ENCODE measurements at regions not wholly inside any gene's neighbourhood (a gene's known extent, or its start where the extent isn't known, plus 50 kb on each side); places are given as distances from the start of the nearest gene placed in this dataset.
A peak's percentile ranks its signal among the peaks of the same experiment; 100 is the strongest.

DNA sequence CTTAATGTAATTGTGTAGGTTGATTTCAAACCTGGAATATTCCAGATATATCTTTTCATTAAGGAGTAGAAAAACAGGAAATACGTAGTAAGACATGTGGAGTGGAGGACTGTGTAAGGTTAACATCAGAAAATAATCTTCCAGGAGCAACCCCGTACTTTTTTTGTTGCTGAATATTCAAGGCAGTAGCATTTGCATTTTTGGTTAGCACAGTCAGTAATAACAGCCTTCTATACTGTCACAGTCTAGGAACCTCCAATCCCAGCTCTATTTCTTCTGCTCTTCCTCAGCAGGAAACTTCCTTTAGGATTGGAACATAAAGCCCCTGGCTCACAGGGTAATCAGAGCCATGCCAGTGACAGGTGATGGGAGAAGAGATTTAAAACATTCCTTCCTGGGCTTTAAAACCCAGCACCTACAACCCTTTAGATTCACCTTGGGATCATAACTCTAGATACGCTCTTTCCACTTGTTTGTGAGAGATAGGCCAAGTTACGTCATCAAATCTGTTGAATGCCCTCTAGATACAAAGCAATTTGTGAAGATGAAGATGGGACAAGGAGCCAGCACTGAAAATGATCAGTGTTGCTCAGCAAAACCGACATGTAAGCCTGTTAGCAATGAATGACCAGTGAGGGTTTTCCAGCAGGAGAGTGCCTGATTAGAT, 248.5 kb upstream of the NPY start:
- no peak overlapping the region for H2AFZ ChIP-seq
- no peaks in the 10 kb centered on the region for H3K36me3 ChIP-seq (ENCODE audit: low read depth)
- no peak overlapping the region for H3K9ac ChIP-seq
- H3F3A ChIP-seq (ENCODE audit: insufficient read depth) = no peaks in the 10 kb centered on the region
- no peak overlapping the region for H3K4me2 ChIP-seq (ENCODE audit: unreplicated experiment)
- 40 to 44% methylated on average over 5 of the region's 5 CpGs for WGBS, 2 experiments (ENCODE audit: low coverage in 1 of 2, low lambda C conversion rate in 2 of 2, missing lambda C conversion rate in 2 of 2)
- TF ChIP-seq EZH2 (IDR thresholded peaks at IDR 0.05; ENCODE audit: insufficient read depth, poor library complexity, severe bottlenecking) (no peak), EZH2phosphoT487 (IDR thresholded peaks at IDR 0.05; ENCODE audit: insufficient read depth, low read depth) (no peak)
- H3K79me2 ChIP-seq (ENCODE audit: insufficient read depth) = no peaks in the 10 kb centered on the region
- H3K4me1 ChIP-seq (ENCODE audit: insufficient read depth) = no peaks in the 10 kb centered on the region
- no peaks in the 10 kb centered on the region for H3K9me3 ChIP-seq (ENCODE audit: low read depth)
- no peaks in the 10 kb centered on the region; the same call in 1 of the 2 replicates for H3K27me3 ChIP-seq (replicated peaks; ENCODE audit: insufficient read depth)
- H3K4me3 ChIP-seq = no peak overlapping the region
- in situ Hi-C loops (cut with MboI) = no loop called here
- DNase-seq = no peak
- no peaks in the 10 kb centered on the region for H4K20me1 ChIP-seq (ENCODE audit: insufficient read depth)
- no peak overlapping the region for H3K27ac ChIP-seq
- no peaks in the 10 kb centered on the region for H3K9me2 ChIP-seq (ENCODE audit: insufficient read depth)

DNA sequence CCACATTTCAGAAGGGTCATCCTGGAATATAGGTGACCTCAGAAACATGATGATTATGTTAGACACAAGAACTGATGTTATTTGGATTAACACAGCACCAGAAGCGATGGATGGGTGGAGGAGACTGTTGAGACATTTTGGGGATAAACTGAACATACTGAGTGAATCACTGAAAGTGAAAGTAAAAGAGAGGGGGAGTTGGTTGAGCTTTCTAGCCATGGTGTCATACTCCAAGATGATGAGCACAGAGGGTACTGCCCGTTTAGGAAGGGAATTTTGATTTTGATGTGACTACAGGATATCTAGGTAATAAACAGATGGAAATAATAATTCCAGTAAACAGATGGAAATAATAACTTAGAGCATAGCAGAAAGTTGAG, 248.0 kb upstream of the NPY start:
- no peak overlapping the region for H3K27ac ChIP-seq
- DNase-seq = peak; percentile 12
- H3K4me2 ChIP-seq (ENCODE audit: unreplicated experiment) = no peak overlapping the region
- H3F3A ChIP-seq (ENCODE audit: insufficient read depth) = no peaks in the 10 kb centered on the region
- no peaks in the 10 kb centered on the region for H3K4me1 ChIP-seq (ENCODE audit: insufficient read depth)
- no peaks in the 10 kb centered on the region; the same call in 1 of the 2 replicates for H3K27me3 ChIP-seq (replicated peaks; ENCODE audit: insufficient read depth)
- H3K4me3 ChIP-seq = no peak overlapping the region
- WGBS, 2 experiments (ENCODE audit: low coverage in 1 of 2, low lambda C conversion rate in 2 of 2, missing lambda C conversion rate in 2 of 2) = 2 to 7% methylated on average over 2 of the region's 2 CpGs
- H4K20me1 ChIP-seq (ENCODE audit: insufficient read depth) = no peaks in the 10 kb centered on the region
- no peaks in the 10 kb centered on the region for H3K79me2 ChIP-seq (ENCODE audit: insufficient read depth)
- no peaks in the 10 kb centered on the region for H3K9me2 ChIP-seq (ENCODE audit: insufficient read depth)
- in situ Hi-C loops (cut with MboI) = no loop called here
- H2AFZ ChIP-seq = no peak overlapping the region
- no peak for TF ChIP-seq EZH2 (IDR thresholded peaks at IDR 0.05; ENCODE audit: insufficient read depth, poor library complexity, severe bottlenecking)
- no peak for TF ChIP-seq EZH2phosphoT487 (IDR thresholded peaks at IDR 0.05; ENCODE audit: insufficient read depth, low read depth)
- H3K36me3 ChIP-seq (ENCODE audit: low read depth) = no peaks in the 10 kb centered on the region
- H3K9me3 ChIP-seq (ENCODE audit: low read depth) = no peaks in the 10 kb centered on the region
- H3K9ac ChIP-seq = no peak overlapping the region

DNA sequence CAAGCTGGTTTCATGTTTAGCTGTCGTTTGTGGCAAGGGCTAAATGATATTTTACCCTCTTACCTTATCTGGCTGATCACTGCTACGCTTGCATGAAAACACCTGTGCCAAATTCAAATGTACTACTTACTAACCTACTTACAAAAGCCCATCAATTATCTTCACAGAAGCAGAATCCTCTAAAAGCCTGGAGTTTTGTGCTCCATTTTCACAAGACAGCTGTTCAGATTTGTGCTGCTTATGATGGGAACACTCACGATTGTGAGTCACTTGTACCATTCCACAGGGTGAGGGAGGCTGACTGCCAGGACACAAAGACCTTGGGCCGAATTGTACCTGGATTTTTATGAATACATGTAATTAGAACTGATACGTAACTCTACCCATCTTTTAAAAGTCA, 245.0 kb upstream of the NPY start:
- no peak overlapping the region for H3K4me3 ChIP-seq
- H3K27me3 ChIP-seq (replicated peaks; ENCODE audit: insufficient read depth) = peaks cover 6% of the 10 kb centered on the region; the same call in 1 of the 2 replicates
- in situ Hi-C loops (cut with MboI) = no loop called here
- no peaks in the 10 kb centered on the region for H3K36me3 ChIP-seq (ENCODE audit: low read depth)
- H3K9me2 ChIP-seq (ENCODE audit: insufficient read depth) = no peaks in the 10 kb centered on the region
- H3K79me2 ChIP-seq (ENCODE audit: insufficient read depth) = no peaks in the 10 kb centered on the region
- no peak overlapping the region for H3K9ac ChIP-seq
- no peaks in the 10 kb centered on the region for H3K9me3 ChIP-seq (ENCODE audit: low read depth)
- no peak overlapping the region for H3K4me2 ChIP-seq (ENCODE audit: unreplicated experiment)
- no peak overlapping the region for H3K27ac ChIP-seq
- 29% methylated on average over 5 of the region's 5 CpGs for WGBS, 2 experiments (ENCODE audit: low coverage in 1 of 2, low lambda C conversion rate in 2 of 2, missing lambda C conversion rate in 2 of 2)
- no peaks in the 10 kb centered on the region for H3K4me1 ChIP-seq (ENCODE audit: insufficient read depth)
- TF ChIP-seq EZH2 (IDR thresholded peaks at IDR 0.05; ENCODE audit: insufficient read depth, poor library complexity, severe bottlenecking) = no peak
- no peak for TF ChIP-seq EZH2phosphoT487 (IDR thresholded peaks at IDR 0.05; ENCODE audit: insufficient read depth, low read depth)
- DNase-seq = no peak
- no peaks in the 10 kb centered on the region for H3F3A ChIP-seq (ENCODE audit: insufficient read depth)
- H2AFZ ChIP-seq = no peak overlapping the region
- H4K20me1 ChIP-seq (ENCODE audit: insufficient read depth) = no peaks in the 10 kb centered on the region

DNA sequence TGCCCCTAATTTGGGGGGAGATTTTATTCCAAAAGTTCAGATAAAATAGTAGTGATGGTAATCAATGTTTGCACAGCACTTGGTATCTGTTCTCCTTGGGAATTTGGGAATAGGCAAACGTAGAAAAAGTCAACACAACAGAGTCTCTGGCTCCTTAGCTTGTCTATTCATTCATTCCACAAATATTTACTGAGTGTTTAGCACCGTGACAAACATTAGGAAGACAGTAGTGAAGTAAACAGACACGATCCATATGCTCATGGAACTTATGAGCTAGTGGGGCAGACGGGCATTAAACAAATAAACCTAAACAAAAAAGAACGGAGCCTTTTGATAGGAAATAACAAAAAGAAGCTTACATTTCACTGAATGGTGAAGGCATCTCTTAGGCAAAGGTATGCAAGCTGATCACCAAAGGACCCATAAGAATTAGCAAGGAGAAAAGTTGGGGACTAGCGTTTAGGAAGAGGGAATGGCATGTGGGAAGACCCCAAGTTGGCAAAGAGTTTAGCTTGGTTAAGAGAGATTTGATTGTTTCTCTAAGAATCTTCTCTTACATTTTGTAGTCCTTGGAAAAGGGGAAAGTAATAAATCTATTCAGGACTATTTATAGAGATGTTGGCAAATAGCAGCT, 243.9 kb upstream of the NPY start:
- Histone ChIP-seq H3K79me2 (ENCODE audit: insufficient read depth) (no peaks in the 10 kb centered on the region), H3K9me3 (ENCODE audit: low read depth) (no peaks in the 10 kb centered on the region), H3F3A (ENCODE audit: insufficient read depth) (no peaks in the 10 kb centered on the region), H3K4me2 (ENCODE audit: unreplicated experiment) (no peak overlapping the region), H3K9me2 (ENCODE audit: insufficient read depth) (no peaks in the 10 kb centered on the region), H3K9ac (no peak overlapping the region), H3K27me3 (replicated peaks; ENCODE audit: insufficient read depth) (peaks cover 12% of the 10 kb centered on the region; the same call in 1 of the 2 replicates), H3K36me3 (ENCODE audit: low read depth) (no peaks in the 10 kb centered on the region), H3K4me1 (ENCODE audit: insufficient read depth) (no peaks in the 10 kb centered on the region), H4K20me1 (ENCODE audit: insufficient read depth) (no peaks in the 10 kb centered on the region), H3K27ac (no peak overlapping the region), H2AFZ (no peak overlapping the region), H3K4me3 (no peak overlapping the region)
- DNase-seq = no peak
- in situ Hi-C loops (cut with MboI) = no loop called here
- TF ChIP-seq EZH2phosphoT487 (IDR thresholded peaks at IDR 0.05; ENCODE audit: insufficient read depth, low read depth) = no peak
- TF ChIP-seq EZH2 (IDR thresholded peaks at IDR 0.05; ENCODE audit: insufficient read depth, poor library complexity, severe bottlenecking) = no peak
- WGBS, 2 experiments (ENCODE audit: low coverage in 1 of 2, low lambda C conversion rate in 2 of 2, missing lambda C conversion rate in 2 of 2) = 38 to 40% methylated on average over 6 of the region's 6 CpGs
